NCI-H82 treated with DMSO at 0.1 percent for 48 hours (cell line): ENCODE measurements at regions not wholly inside any gene's neighbourhood (a gene's known extent, or its start where the extent isn't known, plus 50 kb on each side); places are given as distances from the start of the nearest gene placed in this dataset.

Experiments used
- DNase-seq: peaks from one replicate; lab custom pipeline; 2025; ENCODE audit not compliant: unreplicated experiment; lab: John Stamatoyannopoulos, UW

DNA sequence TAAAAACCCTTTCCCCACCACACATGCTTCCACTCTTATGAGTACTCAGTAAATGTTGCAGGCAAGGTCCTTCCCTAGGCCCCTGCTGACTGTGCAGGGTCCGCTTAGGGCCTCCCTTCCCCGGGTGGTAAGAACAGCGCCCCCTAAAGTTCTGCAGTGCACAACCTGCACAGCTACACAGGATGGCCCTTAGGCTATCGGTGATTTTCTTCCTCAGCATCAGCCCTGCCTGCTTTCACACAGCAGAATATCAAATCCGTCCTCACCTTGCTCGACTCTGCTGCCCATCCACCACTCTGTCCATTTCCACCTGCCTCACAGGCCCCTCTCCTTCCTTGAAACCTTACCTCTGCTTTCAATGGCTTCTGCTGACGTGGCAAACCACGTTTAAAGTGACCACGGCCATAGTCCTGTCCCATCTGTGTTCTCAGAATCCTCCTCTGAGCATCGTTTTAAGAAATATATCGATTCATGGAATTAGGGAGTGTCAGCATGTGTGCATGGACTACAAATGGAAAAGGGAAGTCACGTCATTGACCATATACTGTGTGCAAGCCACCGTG, 51.4 kb upstream of the TMEM132E start:
- DNase-seq, result no peak

DNA sequence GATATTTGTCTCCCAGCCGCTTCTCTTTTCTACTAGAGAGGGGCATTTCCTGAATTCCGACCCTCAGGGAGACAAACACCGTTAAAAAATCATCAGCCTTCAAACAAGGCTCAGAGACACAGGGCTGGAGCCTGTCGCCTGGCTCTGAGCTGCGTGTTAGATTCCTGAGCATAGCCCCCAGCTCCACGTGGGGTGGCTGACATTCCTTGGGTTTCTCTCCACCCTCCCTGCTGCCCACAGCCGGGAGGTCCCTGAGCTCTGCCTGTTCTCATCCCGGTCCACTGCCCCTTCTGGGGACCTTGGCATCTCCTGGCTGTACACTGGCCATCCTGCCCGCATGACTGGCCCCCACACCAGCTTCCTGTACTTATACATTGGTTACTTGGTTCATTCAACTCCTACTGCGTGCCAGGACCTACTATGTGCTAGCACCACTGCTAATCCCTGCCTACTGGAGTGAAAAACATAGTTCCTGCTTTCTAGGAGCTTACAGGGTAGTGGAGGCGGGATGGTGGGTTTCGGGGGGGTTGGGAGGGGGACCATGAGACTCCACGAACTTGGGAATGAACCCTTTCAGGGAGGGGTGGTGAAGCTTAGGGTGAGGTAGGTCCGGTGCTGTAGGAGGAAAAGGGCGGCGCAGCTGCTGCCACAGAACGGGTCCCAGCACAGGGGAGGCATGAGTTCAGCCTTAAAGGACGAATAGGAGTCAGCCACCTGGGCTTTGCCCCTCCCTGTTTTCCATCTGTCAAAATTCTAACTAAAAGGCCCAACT, 52.1 kb upstream of the TMEM132E start:
- DNase-seq, result no peak

DNA sequence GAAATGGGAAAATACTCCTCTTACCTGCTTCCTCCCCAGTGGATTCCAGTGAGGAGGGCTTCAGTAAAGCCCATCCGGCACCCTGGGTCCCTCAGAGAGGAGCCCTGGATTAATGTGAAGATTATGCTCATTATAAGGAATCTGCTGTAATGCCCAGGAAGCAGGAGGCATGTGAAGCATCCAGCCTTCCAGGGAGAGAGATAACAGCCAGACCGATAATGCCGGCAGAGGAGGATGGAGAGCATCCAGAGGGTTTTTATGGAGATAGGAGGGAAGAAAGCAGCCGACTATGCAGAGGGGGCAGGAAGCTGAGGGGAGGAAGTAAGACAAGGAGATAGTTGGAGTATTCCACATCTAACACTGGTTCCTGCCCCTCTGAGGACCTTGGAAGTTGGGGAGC, 53.7 kb upstream of the TMEM132E start:
- no peak for DNase-seq

DNA sequence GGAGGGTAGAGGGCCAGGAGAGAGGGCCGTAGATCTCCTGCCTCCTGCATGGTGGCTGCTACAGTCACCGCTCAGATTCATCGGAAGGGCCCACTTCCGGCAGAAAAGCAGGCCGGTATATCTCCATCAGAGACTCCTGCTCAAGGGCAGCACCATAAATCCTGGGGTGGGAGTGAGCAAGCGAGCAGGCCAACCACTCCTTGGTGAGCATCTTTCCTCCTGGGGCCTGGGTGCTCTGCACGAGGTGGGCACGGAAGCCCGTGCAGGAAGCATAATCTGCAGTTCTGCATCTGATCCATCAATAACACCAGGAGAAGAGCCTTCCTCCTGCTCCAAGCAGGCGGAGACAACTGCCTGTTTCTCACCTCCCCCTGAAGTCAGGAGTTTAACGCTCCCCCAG, 57.4 kb upstream of the TMEM132E start:
- no peak for DNase-seq

DNA sequence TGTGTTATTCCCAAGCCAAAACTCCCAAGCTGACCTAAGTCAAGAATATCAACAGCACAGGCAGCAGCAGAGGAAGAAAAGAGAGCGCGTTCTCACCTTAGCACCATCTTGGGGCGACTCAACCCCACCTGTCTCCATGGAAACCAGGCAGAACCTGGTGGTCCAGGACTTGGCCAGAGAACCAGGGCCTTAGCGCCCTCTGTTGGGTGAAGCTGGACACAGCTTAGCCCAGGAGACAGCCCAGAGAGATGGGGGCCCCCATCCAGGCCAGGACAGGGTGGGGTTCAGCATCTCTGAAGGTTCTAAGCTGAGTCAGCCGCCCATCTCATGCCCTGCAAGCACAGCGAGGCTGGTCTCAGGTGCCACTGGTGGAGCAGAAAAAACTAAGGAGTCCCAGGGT, 60.1 kb upstream of the TMEM132E start:
- DNase-seq, result no peak

DNA sequence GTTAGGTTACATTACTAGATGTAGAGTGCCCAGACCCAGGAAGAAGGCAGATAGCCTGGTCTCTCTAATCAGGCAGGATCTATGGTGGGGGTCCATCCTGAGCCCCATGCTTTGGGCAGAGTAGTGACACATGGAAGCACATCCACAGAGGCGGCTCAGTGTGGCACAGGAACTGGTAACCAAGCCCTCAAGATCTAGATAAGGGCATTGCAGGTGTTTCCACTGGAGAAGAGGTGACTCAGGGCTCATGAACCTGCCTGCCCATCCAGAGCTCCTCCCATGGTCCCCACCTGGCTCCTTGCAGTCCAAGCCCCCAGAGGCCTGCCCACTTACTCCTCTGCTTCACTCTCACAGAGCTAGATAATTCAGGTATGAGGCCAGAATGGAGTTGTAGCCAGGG, 62.0 kb upstream of the TMEM132E start:
- DNase-seq, result no peak

DNA sequence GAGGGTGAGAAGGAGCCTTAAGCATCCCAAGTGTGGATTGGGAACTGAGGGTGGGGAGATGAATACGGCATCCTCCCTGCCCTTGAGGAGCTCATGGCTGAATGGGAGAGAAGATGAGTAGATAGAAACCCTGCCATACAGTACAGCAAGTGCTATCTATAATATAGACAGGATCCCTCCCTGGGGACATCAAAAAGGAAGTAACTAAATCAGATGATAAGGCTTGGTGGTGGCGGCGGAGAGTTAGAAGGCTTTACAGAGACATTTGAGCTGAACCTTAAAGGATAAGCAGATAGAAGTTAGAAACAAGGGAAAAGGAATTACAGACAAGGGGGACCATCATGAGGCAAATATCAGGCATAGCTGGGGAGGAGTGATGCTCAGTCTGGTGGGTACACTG, 67.5 kb upstream of the TMEM132E start:
- no peak for DNase-seq

DNA sequence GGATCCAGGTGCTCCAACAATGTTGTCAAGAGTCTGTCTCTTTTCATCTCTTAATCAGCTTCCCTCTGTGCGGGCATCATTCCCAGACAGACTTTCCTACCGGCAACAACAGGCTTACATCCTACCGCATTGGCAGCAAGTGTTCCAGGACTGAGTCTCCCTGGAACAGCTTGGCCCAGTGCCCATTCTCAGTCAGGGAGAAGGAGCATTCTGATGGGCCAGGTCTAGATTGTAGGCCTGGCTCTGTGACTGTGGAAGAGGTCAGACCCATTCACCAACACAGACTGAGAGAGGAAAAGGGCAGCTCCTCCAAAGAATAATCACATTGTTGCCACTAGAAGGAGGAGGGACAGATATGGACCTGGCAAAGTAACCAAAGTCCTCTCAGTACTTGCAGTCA, 68.1 kb upstream of the TMEM132E start:
- no peak for DNase-seq

DNA sequence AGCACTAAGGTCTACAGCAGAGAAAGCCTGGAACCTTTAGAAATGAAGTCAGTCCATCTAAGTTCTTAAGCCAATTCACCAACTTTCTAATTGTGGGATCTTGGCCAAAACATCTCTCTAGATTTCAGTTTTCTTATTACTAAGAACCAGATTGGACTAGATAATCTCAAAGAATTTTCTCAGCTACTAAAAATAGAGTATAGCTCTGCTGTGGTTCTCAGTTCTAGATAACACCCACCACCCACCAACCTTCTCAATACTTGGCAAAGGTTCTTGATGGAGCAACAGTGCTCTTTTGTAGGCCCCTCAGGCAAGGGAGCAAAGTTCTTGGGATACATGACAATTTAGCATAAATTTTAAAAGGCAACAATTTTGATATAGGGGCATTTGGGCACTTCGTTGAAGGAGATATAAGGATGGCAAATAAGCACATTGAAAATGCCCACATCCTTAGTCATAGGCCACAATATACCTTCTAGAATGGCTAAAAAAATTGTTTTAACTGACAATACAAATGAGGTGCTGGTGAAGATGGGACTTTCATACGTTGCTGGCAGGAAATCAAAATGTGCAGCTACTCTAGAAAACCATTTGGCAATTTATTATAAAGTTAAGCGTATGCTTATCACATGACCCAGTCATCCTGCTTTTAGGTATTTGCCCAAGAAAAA, 74.4 kb upstream of the TMEM132E start:
- DNase-seq, result no peak

DNA sequence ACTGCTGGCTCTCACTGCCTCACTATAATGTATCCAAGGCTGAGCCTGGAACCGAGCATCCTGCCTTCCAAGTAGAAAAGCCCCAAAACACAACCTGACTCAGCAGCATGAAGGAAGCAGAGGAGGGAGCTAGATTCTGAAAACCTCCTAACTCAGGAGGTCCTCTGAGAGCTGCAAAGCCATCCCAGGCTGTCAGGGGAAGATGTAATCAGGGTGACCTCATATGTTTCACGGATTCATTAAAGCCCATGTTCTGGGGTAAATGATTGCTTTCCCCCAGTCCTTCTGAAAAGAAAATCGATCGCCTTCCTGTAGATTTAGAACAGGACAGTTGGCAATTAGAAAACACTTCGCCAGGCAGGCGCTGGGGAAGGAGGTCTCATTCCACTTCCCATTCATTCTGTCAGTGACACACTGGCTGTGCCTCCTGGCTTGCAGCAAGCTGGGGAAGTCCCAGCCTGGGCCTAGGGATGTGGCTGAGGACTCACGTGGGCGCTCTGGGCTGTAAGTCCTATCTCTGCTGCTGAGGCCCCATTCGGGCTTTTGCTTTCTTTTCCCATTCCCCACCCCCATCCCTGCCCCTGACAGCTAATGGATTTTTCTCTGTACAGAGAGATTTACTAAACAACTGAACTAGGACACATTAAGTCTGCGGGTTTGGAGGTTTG, 75.7 kb upstream of the TMEM132E start:
- no peak for DNase-seq

DNA sequence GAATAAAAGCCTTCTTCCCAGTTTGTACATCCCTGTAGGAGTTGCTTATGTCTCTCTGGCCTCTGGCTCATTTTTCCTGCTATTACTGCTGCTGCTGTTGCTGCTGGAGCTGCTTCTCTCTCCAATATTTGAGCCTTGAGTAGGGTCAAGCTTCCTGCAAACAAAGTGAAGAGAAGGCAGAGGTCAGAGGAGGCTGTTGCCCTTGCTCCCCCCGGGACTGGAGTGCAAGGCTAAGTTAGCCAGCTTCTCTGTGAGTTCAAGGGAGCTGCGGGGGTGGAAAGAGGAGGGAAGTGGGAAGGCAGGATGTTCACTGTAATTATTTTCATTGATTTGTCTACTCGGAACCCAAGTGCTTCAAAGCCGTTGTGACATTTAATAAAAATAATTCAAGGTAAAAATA, 77.0 kb upstream of the TMEM132E start:
- no peak for DNase-seq

DNA sequence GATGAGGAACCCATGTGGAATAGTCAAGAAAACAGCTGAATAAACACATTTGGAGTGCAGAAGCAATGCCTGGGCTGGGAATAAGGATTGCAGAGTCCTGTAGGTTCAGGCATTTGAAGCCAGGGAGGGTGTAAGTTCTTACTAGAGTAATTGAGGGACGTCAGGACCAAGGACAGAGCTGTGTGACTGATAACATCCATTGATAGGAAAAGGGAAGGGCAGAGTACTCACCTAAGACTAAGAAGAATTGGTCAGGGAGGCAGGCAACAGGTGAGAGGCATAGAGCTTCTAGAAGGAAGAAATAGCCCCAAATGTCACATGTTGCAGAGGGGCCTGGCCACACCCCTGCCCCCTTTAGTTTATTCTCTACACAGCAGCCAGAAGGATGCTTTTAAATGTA, 79.8 kb upstream of the TMEM132E start:
- no peak for DNase-seq

DNA sequence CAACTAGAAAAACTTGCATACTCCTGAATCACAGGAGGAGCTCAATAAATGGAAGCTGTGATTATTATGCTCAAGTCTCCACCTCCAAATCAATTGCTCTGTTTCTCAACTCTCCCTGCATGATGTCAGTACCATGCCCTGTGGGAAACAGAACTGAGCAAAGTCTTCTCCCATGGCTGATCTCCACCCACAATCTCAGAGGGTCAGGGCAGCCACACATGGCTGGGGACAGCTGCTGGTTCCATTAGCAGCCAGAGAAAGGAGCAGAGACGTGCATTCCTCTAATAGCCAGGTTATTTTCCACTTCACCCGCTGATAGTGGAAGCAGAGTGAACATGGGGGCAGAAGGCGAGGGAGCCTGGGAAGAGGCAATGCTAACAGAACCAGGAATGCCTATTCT, 85.5 kb upstream of the TMEM132E start:
- DNase-seq, result no peak

DNA sequence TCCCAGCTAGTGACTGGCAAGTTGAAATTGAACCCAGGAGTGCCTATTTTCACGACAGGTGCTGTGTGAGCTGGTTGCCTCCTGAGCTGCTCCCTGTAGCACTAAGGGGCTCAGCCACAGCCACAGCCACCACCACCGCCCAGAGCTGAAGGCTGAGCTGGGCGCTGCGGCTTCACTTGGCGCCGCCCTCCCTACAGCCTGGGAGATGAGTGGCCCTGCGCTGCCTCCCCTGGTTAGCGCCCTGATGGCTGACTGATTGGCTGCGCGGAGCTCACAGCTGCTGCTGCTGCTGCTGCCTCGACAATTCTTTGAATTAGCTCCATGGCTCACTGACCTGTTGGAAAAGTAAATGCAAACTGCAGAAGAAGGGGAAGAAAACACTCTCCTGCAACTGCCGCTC, 91.8 kb upstream of the TMEM132E start:
- DNase-seq, result no peak

DNA sequence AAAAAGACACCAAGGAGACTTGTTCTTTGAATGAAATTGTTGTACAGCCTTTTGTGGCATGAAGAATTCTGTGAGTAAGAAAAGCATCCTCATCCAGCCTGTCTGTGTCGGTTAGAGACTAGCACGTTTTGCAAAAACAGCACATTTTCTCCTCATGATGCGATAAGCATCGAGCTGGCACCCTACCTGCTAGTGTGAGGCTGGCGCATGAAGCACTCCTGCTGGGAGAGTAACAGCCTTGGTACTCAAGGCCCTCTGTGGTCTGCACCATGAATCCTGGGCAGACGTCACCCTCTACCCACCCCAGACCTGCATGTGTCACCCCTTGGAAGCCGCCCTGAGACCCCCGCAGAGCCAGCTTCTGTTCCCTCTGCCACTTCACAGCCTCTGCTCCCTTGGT, 92.6 kb upstream of the TMEM132E start:
- DNase-seq, result no peak

DNA sequence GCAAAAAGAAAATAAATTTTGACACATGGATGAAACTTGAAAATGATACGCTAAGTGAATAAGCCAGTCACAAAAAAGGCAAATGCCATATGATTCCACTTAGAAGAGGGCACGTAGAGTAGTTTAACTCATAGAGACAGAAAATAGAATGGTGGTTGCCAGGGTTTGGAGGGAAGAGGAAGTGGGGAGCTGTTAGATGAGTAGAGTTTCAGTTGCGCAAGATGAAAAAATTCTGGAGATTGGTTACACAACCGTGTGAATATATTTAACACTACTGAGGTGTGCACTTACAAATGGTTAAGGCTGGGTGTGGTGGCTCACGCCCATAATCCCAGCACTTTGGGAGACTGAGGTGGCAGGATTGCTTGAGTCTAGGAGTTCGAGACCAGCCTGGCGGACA, 93.4 kb upstream of the TMEM132E start:
- no peak for DNase-seq

DNA sequence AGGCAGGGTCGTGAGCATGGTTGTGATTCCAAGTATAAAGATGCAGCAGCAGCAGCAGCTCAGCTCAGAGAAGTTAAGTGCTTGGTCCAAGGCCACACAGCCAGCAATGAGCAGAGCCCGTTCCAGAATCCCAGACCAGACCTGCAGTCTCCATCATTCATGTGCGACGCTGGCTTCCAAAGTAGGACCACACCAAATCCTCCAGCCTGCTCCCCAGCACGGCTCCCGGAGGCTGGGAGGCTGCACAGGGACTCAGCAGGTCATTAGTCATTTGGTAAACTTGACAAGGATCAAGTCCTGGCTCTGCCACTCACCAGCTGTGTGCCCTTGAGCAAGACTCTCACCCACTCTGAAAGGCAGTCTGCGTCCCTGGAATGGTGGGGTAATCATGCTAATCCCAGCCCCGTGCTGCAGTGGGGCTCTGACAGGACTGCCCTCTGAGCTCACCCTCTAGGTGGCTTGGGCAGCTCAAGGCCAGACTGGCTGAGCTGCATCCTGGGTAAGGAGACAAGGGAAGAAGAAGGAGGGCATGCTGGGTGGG, 95.1 kb upstream of the TMEM132E start:
- DNase-seq, result no peak

DNA sequence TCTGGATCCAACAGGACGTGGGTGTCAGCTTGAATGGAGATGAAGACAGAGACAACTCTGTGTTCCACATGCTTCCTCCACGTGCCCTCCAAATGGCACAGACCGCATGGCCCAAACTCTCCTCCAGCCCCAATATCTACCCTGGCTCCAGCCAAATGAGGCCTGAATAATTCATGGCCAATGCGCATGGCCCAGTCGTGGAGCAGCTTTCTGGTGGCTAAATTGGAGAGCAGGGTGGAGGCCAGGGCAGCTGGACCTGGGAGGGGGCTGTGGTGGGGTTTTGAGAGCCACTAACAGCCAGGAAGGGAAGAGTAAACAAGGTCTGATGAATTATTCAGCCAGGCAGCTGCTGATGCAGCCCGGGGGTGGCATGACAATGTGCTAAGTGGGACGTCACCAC, 96.7 kb upstream of the TMEM132E start:
- DNase-seq, result no peak

DNA sequence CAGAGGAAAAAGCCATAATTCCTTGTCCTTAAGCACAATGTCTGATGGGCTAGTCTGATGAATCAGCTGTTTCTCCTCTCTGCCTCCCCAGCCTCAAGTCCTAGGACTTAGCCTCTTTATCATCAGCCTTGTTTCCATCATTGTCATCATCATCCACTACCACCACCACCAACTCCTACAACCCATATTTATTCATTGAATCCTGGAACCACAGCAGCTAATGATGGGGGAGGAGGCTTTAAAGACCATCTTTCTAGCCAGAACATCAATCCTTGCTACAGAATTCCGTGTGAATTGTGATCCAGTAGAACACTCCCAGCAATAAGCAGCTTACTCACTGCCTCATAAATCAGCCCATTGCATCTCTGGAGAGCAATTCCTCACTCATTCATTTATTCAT, 97.6 kb upstream of the TMEM132E start:
- no peak for DNase-seq

DNA sequence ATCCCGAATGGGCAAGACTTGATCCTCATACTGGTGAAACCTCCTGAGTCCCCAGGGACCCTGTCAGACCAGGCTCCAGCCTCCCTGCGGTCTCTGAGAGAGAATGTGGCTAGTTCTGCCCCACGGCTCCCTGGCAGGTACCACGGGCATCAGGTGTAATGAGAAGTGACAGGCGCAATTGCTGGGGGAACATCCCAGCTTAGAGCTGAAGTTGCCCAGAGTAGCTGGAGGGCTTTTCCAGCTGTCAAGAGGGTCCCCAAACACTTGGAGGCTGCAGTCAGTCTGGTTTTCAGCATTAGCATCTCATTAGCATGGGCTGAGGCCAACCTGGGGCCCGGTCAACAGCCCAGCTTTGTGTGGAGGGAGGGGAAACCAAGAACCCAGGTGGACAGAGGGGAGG, 100.0 kb upstream of the TMEM132E start:
- no peak for DNase-seq

DNA sequence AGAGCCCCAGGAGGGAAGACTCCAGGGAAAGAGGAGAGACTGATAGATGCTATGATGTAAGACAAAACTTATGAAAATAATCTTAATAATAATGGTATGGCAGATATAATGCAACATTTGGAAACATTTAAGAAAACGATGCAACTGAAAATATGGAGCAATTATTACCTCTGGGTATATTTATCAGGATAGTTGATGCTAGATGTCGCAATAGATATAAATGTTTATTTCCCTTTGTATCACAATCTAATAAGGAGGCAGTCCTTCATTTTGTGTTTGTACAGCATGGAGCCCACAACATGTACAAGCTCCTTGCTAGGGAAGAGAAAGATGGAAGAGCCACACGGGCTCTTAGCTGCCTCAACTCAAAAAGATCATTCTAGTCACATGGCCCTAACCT, 101.1 kb upstream of the TMEM132E start:
- DNase-seq, result no peak

DNA sequence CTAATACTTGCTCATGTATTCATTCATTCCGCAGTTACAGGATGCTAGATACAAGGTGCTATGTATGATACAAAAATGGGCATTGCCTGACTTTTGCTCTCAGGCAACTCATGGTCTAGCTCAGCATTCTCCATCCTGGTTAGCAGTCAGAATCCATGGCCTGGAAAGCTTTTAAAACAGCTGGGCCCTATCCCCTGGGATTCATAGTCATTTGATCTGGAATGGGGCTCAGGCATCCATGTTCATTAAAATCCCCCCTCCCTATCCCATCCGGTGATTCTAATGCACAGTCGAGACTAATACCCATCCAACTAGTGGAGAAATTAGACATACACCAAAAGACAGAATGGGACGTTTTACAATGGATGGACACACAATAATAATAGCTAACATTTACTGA, 104.1 kb upstream of the TMEM132E start:
- no peak for DNase-seq
